Liver (tissue), 3 donors: ENCODE measurements at regions not wholly inside any gene's neighbourhood (a gene's known extent, or its start where the extent isn't known, plus 50 kb on each side); places are given as distances from the start of the nearest gene placed in this dataset.

Experiments used
- ATF3 ChIP-seq: IDR thresholded peaks from 2 replicates; pipeline ENCODE4 v1.6.1; 2016; ENCODE audit warnings: antibody characterized with exemption
- CTCF ChIP-seq: fragments of 150-350 bp; IDR thresholded peaks from 2 replicates; pipeline ENCODE4 v1.5.1; 2017; ENCODE audit warnings: improper control_type of control experiment, low read depth, low read length; ENCODE audit not compliant: missing input control
- GABPA ChIP-seq, 2 donors: IDR thresholded peaks in 1 of 2; conservative IDR thresholded peaks in 1 of 2; 2 replicates each; pipeline ENCODE4 v1.6.1; 2016; ENCODE audit warnings: antibody characterized with exemption in 2 of 2, mild to moderate bottlenecking in 1 of 2, moderate library complexity in 1 of 2
- JUND ChIP-seq, 2 donors: IDR thresholded peaks; 2 replicates each; pipeline ENCODE4 v1.6.1; 2016; ENCODE audit warnings: antibody characterized with exemption in 2 of 2
- RAD21 ChIP-seq, 2 donors: IDR thresholded peaks; 2 replicates each; pipeline ENCODE4 v1.6.1; 2016; ENCODE audit warnings: antibody characterized with exemption in 2 of 2, mild to moderate bottlenecking in 2 of 2
- REST ChIP-seq: IDR thresholded peaks from 2 replicates; pipeline ENCODE4 v1.6.1; 2016; ENCODE audit warnings: antibody characterized with exemption, mild to moderate bottlenecking
- RXRA ChIP-seq, 2 donors: IDR thresholded peaks; 2 replicates each; pipeline ENCODE4 v1.6.1; 2017 to 2018; ENCODE audit warnings: antibody characterized with exemption in 2 of 2, mild to moderate bottlenecking in 1 of 2
- SP1 ChIP-seq: IDR thresholded peaks from 2 replicates; pipeline ENCODE4 v1.6.1; 2018; ENCODE audit warnings: antibody characterized with exemption, mild to moderate bottlenecking
- TAF1 ChIP-seq: conservative IDR thresholded peaks from 2 replicates; pipeline ENCODE4 v1.6.1; 2016; ENCODE audit warnings: antibody characterized with exemption, mild to moderate bottlenecking
- YY1 ChIP-seq: IDR thresholded peaks from 2 replicates; pipeline ENCODE4 v1.6.1; 2016; ENCODE audit warnings: antibody characterized with exemption, mild to moderate bottlenecking
- ZBTB33 ChIP-seq: IDR thresholded peaks from 2 replicates; pipeline ENCODE4 v1.6.1; 2016; ENCODE audit warnings: antibody characterized with exemption
- donor health status: healthy.
- donor health status: healthy.

GRCh38 chr11:39442177-39442576 lies 2017.3 kb downstream of the LRRC4C start:
- TF ChIP-seq GABPA (IDR thresholded peaks at IDR 0.05 in 1 of 2, conservative IDR thresholded peaks at IDR 0.05 in 1 of 2) (no peak), CTCF (no peak), RAD21 (IDR thresholded peaks at IDR 0.05) (no peak), SP1 (no peak), ATF3 (no peak), RXRA (IDR thresholded peaks at IDR 0.05) (no peak), JUND (IDR thresholded peaks at IDR 0.05) (no peak), TAF1 (no peak), YY1 (no peak), ZBTB33 (no peak), REST (no peak)
